IPS-18a (cell line): ENCODE measurements at regions not wholly inside any gene's neighbourhood (a gene's known extent, or its start where the extent isn't known, plus 50 kb on each side); places are given as distances from the start of the nearest gene placed in this dataset.

Experiments used
- H3K27ac ChIP-seq: one replicate; pipeline ENCODE4 v1.5.1; 2013; ENCODE audit warnings: low read length
- H3K27me3 ChIP-seq: one replicate; pipeline ENCODE4 v1.6.1; 2013; ENCODE audit warnings: mild to moderate bottlenecking, low read length; ENCODE audit not compliant: control insufficient read depth, insufficient read depth
- H3K36me3 ChIP-seq: one replicate; pipeline ENCODE4 v1.6.1; 2013; ENCODE audit warnings: low read depth, low read length; ENCODE audit not compliant: control insufficient read depth
- H3K4me1 ChIP-seq: one replicate; pipeline ENCODE4 v1.6.1; 2013; ENCODE audit warnings: low read depth, low read length; ENCODE audit not compliant: control insufficient read depth
- H3K4me3 ChIP-seq: one replicate; pipeline ENCODE4 v1.5.1; 2013; ENCODE audit warnings: low read length
- H3K9ac ChIP-seq: one replicate; pipeline ENCODE4 v1.6.1; 2013; ENCODE audit warnings: mild to moderate bottlenecking, low read length, moderate library complexity
- H3K9me3 ChIP-seq: one replicate; pipeline ENCODE4 v1.6.1; 2013; ENCODE audit warnings: low read depth, low read length; ENCODE audit not compliant: control insufficient read depth

GRCh38 chr12:20213723-20214625, 154.4 kb upstream of the PDE3A start:
- Histone ChIP-seq H3K36me3 (no peaks in the 10 kb centered on the region), H3K4me1 (peaks cover 14% of the 10 kb centered on the region), H3K4me3 (no peak overlapping the region), H3K27me3 (no peaks in the 10 kb centered on the region), H3K27ac (no peak overlapping the region), H3K9ac (no peak overlapping the region), H3K9me3 (no peaks in the 10 kb centered on the region)

DNA sequence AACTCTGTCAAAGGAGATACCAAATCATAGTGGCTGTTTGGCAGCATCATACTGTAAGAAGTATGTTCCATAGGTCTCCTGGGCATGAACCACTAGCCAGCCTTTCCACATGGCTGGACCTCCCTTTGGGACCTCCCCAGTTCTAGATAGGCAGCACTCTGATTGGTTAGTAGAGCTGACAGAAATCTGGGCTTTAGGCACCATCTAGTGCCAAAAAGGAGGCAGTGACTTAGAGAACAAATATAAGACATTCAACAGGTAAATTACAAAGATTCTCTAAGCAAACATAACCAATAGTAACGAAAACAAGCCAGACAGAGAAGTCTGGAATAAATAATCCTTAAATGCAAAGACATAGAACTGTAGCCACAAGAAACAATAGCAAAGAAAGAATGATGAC, 148.0 kb upstream of the PDE3A start:
- Histone ChIP-seq H3K27me3 (no peaks in the 10 kb centered on the region), H3K27ac (no peak overlapping the region), H3K36me3 (no peaks in the 10 kb centered on the region), H3K9ac (no peak overlapping the region), H3K4me1 (no peaks in the 10 kb centered on the region), H3K4me3 (no peak overlapping the region), H3K9me3 (no peaks in the 10 kb centered on the region)

- H3K9me3 ChIP-seq, result no peaks in the 10 kb centered on the region
Observed at GRCh38 chr12:20232931-20233675, 135.2 kb upstream of the PDE3A start.

GRCh38 chr12:20234474-20234873, 133.9 kb upstream of the PDE3A start:
- H3K36me3 ChIP-seq, result no peaks in the 10 kb centered on the region
- H3K27me3 ChIP-seq, result no peaks in the 10 kb centered on the region
- no peak overlapping the region for H3K27ac ChIP-seq
- no peak overlapping the region for H3K9ac ChIP-seq
- no peak overlapping the region for H3K4me3 ChIP-seq
- H3K4me1 ChIP-seq, result no peaks in the 10 kb centered on the region
- H3K9me3 ChIP-seq, result no peaks in the 10 kb centered on the region

More at GRCh38 chr12:20232931-20233675, 135.2 kb upstream of the PDE3A start:
- Histone ChIP-seq H3K4me1 (no peaks in the 10 kb centered on the region), H3K27ac (no peak overlapping the region), H3K36me3 (no peaks in the 10 kb centered on the region), H3K4me3 (no peak overlapping the region), H3K9ac (no peak overlapping the region), H3K27me3 (no peaks in the 10 kb centered on the region)

DNA sequence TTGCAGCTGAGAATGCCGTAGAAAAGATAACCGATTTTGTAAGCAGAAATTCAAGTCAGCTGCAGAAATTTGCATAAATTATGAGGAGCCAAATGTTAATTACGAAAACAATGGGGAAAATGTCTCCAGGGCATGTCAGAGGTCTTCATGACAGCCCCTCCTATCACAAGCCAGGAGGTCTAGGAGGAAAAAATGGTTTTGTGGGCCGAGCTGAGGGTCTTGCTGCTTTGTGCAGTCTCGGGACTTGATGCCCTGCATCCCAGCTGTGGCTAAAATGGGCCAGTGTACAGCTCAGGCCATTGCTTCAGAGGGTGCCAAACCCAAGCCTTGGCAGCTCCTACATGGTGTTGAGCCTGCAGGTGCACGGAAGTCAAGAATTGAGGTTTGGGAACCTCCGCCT, 131.2 kb upstream of the PDE3A start:
- no peak overlapping the region for H3K27ac ChIP-seq
- H3K27me3 ChIP-seq, result no peaks in the 10 kb centered on the region
- H3K9ac ChIP-seq, result no peak overlapping the region
- no peak overlapping the region for H3K4me3 ChIP-seq
- H3K4me1 ChIP-seq, result no peaks in the 10 kb centered on the region
- H3K9me3 ChIP-seq, result no peaks in the 10 kb centered on the region
- no peaks in the 10 kb centered on the region for H3K36me3 ChIP-seq

GRCh38 chr12:20245491-20245890, 122.8 kb upstream of the PDE3A start:
- H3K9ac ChIP-seq, result no peak overlapping the region
- no peak overlapping the region for H3K4me3 ChIP-seq
- no peaks in the 10 kb centered on the region for H3K4me1 ChIP-seq
- H3K27ac ChIP-seq, result no peak overlapping the region
- no peaks in the 10 kb centered on the region for H3K27me3 ChIP-seq
- H3K9me3 ChIP-seq, result no peaks in the 10 kb centered on the region
- H3K36me3 ChIP-seq, result no peaks in the 10 kb centered on the region

- no peaks in the 10 kb centered on the region for H3K9me3 ChIP-seq
Observed at GRCh38 chr12:20248646-20249045, 119.7 kb upstream of the PDE3A start.

GRCh38 chr12:20250761-20251160, 117.6 kb upstream of the PDE3A start:
- Histone ChIP-seq H3K4me3 (no peak overlapping the region), H3K36me3 (no peaks in the 10 kb centered on the region), H3K9me3 (no peaks in the 10 kb centered on the region), H3K27ac (no peak overlapping the region), H3K9ac (no peak overlapping the region), H3K4me1 (no peaks in the 10 kb centered on the region), H3K27me3 (no peaks in the 10 kb centered on the region)

More at GRCh38 chr12:20248646-20249045, 119.7 kb upstream of the PDE3A start:
- no peak overlapping the region for H3K9ac ChIP-seq
- H3K36me3 ChIP-seq, result no peaks in the 10 kb centered on the region
- no peaks in the 10 kb centered on the region for H3K4me1 ChIP-seq
- H3K27ac ChIP-seq, result no peak overlapping the region
- H3K4me3 ChIP-seq, result no peak overlapping the region
- no peaks in the 10 kb centered on the region for H3K27me3 ChIP-seq

DNA sequence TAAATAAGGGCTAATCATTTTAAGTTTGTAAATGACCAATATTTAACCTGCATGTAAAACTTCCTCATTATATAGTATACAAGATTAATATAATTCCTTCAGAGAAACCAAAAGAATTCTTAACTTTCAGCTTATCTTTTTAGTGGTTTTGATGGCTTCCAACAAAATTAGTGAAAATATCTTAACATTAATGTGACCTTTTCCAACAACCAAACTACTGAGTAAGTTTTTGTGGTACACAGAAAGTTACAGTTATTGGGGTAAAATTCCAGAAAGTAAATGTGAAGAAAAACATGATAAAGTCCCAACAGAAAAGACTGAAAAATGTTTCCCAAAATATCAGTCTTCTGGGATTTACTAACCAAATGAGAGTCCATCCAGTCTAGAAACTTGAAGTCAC, 111.0 kb upstream of the PDE3A start:
- Histone ChIP-seq H3K36me3 (no peaks in the 10 kb centered on the region), H3K27me3 (no peaks in the 10 kb centered on the region), H3K9ac (no peak overlapping the region), H3K27ac (no peak overlapping the region), H3K4me1 (peaks cover 6% of the 10 kb centered on the region), H3K4me3 (no peak overlapping the region), H3K9me3 (no peaks in the 10 kb centered on the region)

GRCh38 chr12:20259786-20260185, 108.6 kb upstream of the PDE3A start:
- no peak overlapping the region for H3K4me3 ChIP-seq
- H3K9me3 ChIP-seq, result no peaks in the 10 kb centered on the region
- H3K36me3 ChIP-seq, result no peaks in the 10 kb centered on the region
- H3K27me3 ChIP-seq, result no peaks in the 10 kb centered on the region
- H3K9ac ChIP-seq, result no peak overlapping the region
- peaks cover 25% of the 10 kb centered on the region for H3K4me1 ChIP-seq
- no peak overlapping the region for H3K27ac ChIP-seq

- no peaks in the 10 kb centered on the region for H3K27me3 ChIP-seq
- H3K9ac ChIP-seq, result no peak overlapping the region
- H3K36me3 ChIP-seq, result no peaks in the 10 kb centered on the region
- no peaks in the 10 kb centered on the region for H3K9me3 ChIP-seq
- peaks cover 31% of the 10 kb centered on the region for H3K4me1 ChIP-seq
- no peak overlapping the region for H3K27ac ChIP-seq
- no peak overlapping the region for H3K4me3 ChIP-seq
Observed at GRCh38 chr12:20260851-20261250, 107.5 kb upstream of the PDE3A start.
